ENCODE measurements at regions not wholly inside any gene's neighbourhood (a gene's known extent, or its start where the extent isn't known, plus 50 kb on each side); places are given as distances from the start of the nearest gene placed in this dataset.

- no peak for DNase-seq
Measured at GRCh38 chr18:25423760-25424159, 71.8 kb upstream of the ZNF521 start.

GRCh38 chr18:25423267-25423666 lies 71.3 kb upstream of the ZNF521 start:
- DNase-seq = no peak

GRCh38 chr18:25422230-25422629 lies 70.3 kb upstream of the ZNF521 start:
- DNase-seq = no peak

- no peak for DNase-seq
Measured at GRCh38 chr18:25420077-25420825, 68.3 kb upstream of the ZNF521 start.

GRCh38 chr18:25416374-25416773 lies 64.4 kb upstream of the ZNF521 start:
- no peak for DNase-seq

- DNase-seq = no peak
Measured at GRCh38 chr18:25409971-25410370, 58.0 kb upstream of the ZNF521 start.

- DNase-seq = no peak
Measured at GRCh38 chr18:25408293-25408692, 56.3 kb upstream of the ZNF521 start.

All from GF-D8 (cell line).